ENCODE measurements at regions not wholly inside any gene's neighbourhood (a gene's known extent, or its start where the extent isn't known, plus 50 kb on each side); places are given as distances from the start of the nearest gene placed in this dataset.

- Histone ChIP-seq H2AFZ (ENCODE audit: control insufficient read depth, low read depth, low read length) (no peak overlapping the region), H3K27ac (ENCODE audit: control insufficient read depth, insufficient read depth) (no peak overlapping the region), H3K9ac (ENCODE audit: control insufficient read depth, insufficient read depth, low read length) (no peak overlapping the region), H3K4me3 (no peak overlapping the region), H3K4me2 (ENCODE audit: control insufficient read depth, insufficient read depth) (no peak overlapping the region), H3K27me3 (replicated peaks in 1 of 2; ENCODE audit: control insufficient read depth in 2 of 2, insufficient read depth in 2 of 2, low read length in 1 of 2) (no peaks in the 10 kb centered on the region), H3K9me3 (replicated peaks; ENCODE audit: control insufficient read depth, insufficient read depth, low read length) (no peaks in the 10 kb centered on the region), H3K36me3 (ENCODE audit: control insufficient read depth in 2 of 2, insufficient read depth in 2 of 2, low read length in 1 of 2) (no peaks in the 10 kb centered on the region), H4K20me1 (ENCODE audit: control insufficient read depth, insufficient read depth) (no peaks in the 10 kb centered on the region), H3K79me2 (ENCODE audit: control insufficient read depth, insufficient read depth, low read length) (no peaks in the 10 kb centered on the region), H3K4me1 (ENCODE audit: control insufficient read depth, insufficient read depth, low read length) (no peaks in the 10 kb centered on the region)
- no peak for FAIRE-seq
- SMC1A ChIA-PET (ENCODE audit: uncharacterized antibody, unreplicated experiment), result no interaction called here
- no peak for DNase-seq (ENCODE audit: low read depth, low spot score)
- TF ChIP-seq KAT2A (conservative IDR thresholded peaks at IDR 0.05; ENCODE audit: control insufficient read depth, low read depth, low read length) (no peak), BCL11A (IDR thresholded peaks at IDR 0.05; ENCODE audit: low read depth, low read length) (no peak), IRF4 (IDR thresholded peaks at IDR 0.05; ENCODE audit: low read depth, low read length) (no peak), WRNIP1 (IDR thresholded peaks at IDR 0.05; ENCODE audit: borderline replicate concordance, low read depth, low read length) (no peak), FOS (IDR thresholded peaks at IDR 0.05; ENCODE audit: borderline replicate concordance, extremely low read depth, insufficient read length) (no peak), CBX3 (IDR thresholded peaks at IDR 0.05; ENCODE audit: borderline replicate concordance, low read depth) (no peak), EZH2 (IDR thresholded peaks at IDR 0.05; ENCODE audit: borderline replicate concordance, control insufficient read depth, low read depth, low read length) (no peak), ZNF24 (IDR thresholded peaks at IDR 0.05) (no peak), POU2F2 (IDR thresholded peaks at IDR 0.05; ENCODE audit: borderline replicate concordance, low read depth, low read length) (no peak)
- POLR2A ChIA-PET, result no interaction called here
- in situ Hi-C loops (cut with MboI) (no loop called here), intact Hi-C loops (cut with micrococcal nuclease; ENCODE audit: unreplicated experiment) (no loop called here)
- CTCF ChIA-PET, result interaction anchor here (0.6 kb wide), 1 partner anchor 415 kb away, joined by 3 read pairs; no protein-coding TSS in a partner anchor
- WGBS (ENCODE audit: insufficient coverage, insufficient replicate concordance, low lambda C conversion rate, missing lambda C conversion rate), result 18% methylated on average over 3 of the region's 3 CpGs
- RAD21 ChIA-PET (ENCODE audit: unreplicated experiment), result no interaction called here
- no TSS peak for BruUV-seq (replicated peaks)
- no peak for ATAC-seq
These were observed 632.2 kb downstream of the TENT5A start for GRCh38 chr6:81120280-81120679.

- ChIA-PET SMC1A (ENCODE audit: uncharacterized antibody, unreplicated experiment) (no interaction called here), RAD21 (ENCODE audit: unreplicated experiment) (no interaction called here), POLR2A (no interaction called here), CTCF (interaction anchor here (0.7 to 1.4 kb wide), 3 partner anchors 30 to 902 kb away, joined by 3 to 4 read pairs (median 3); no protein-coding TSS in a partner anchor)
- WGBS (ENCODE audit: insufficient coverage, insufficient replicate concordance, low lambda C conversion rate, missing lambda C conversion rate), result 0% methylated on average over 1 of the region's 1 CpG
- DNase-seq (ENCODE audit: low read depth, low spot score) (no peak), ATAC-seq (no peak), FAIRE-seq (no peak)
- H3K4me1 ChIP-seq (ENCODE audit: control insufficient read depth, insufficient read depth, low read length), result no peaks in the 10 kb centered on the region
- intact Hi-C loops (cut with micrococcal nuclease; ENCODE audit: unreplicated experiment) (no loop called here), in situ Hi-C loops (cut with MboI) (no loop called here)
- H3K9me3 ChIP-seq (replicated peaks; ENCODE audit: control insufficient read depth, insufficient read depth, low read length), result no peaks in the 10 kb centered on the region
- H3K27me3 ChIP-seq (replicated peaks in 1 of 2; ENCODE audit: control insufficient read depth in 2 of 2, insufficient read depth in 2 of 2, low read length in 1 of 2), result no peaks in the 10 kb centered on the region
- no peak overlapping the region for H3K4me3 ChIP-seq
- no peaks in the 10 kb centered on the region for H3K79me2 ChIP-seq (ENCODE audit: control insufficient read depth, insufficient read depth, low read length)
- no peaks in the 10 kb centered on the region for H3K36me3 ChIP-seq (ENCODE audit: control insufficient read depth in 2 of 2, insufficient read depth in 2 of 2, low read length in 1 of 2)
- TF ChIP-seq, protein P1, sequence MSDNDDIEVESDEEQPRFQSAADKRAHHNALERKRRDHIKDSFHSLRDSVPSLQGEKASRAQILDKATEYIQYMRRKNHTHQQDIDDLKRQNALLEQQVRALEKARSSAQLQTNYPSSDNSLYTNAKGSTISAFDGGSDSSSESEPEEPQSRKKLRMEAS (IDR thresholded peaks at IDR 0.05; ENCODE audit: low read depth, low read length), result no peak
- TF ChIP-seq ZSCAN29 (IDR thresholded peaks at IDR 0.05) (no peak), IKZF1 (conservative IDR thresholded peaks at IDR 0.05) (no peak), BMI1 (IDR thresholded peaks at IDR 0.05; ENCODE audit: borderline replicate concordance) (no peak), MTA2 (IDR thresholded peaks at IDR 0.05; ENCODE audit: low read depth) (no peak), CBX3 (IDR thresholded peaks at IDR 0.05; ENCODE audit: borderline replicate concordance, low read depth) (no peak), ZNF592 (IDR thresholded peaks at IDR 0.05) (no peak)
- H3K4me2 ChIP-seq (ENCODE audit: control insufficient read depth, insufficient read depth), result no peak overlapping the region
- H3K9ac ChIP-seq (ENCODE audit: control insufficient read depth, insufficient read depth, low read length), result no peak overlapping the region
- no TSS peak for BruUV-seq (replicated peaks)
- no peak overlapping the region for H2AFZ ChIP-seq (ENCODE audit: control insufficient read depth, low read depth, low read length)
- no peak overlapping the region for H3K27ac ChIP-seq (ENCODE audit: control insufficient read depth, insufficient read depth)
- H4K20me1 ChIP-seq (ENCODE audit: control insufficient read depth, insufficient read depth), result no peaks in the 10 kb centered on the region
These were observed 646.5 kb downstream of the TENT5A start for GRCh38 chr6:81105998-81106397.
